D721Med (cell line): ENCODE measurements at regions not wholly inside any gene's neighbourhood (a gene's known extent, or its start where the extent isn't known, plus 50 kb on each side); places are given as distances from the start of the nearest gene placed in this dataset.

ENCODE experiments used
- DNase-seq: peaks from one replicate; pipeline ENCODE4 v3.0.0; 2011; ENCODE audit warnings: low spot score; ENCODE audit not compliant: insufficient read length
- FAIRE-seq: peaks from 2 replicates; lab custom pipeline; 2011; peaks lifted over from hg19 to GRCh38; lab: Jason Lieb, UNC
- CTCF ChIP-seq: IDR thresholded peaks from 2 replicates; pipeline ENCODE4 v1.5.1; 2012; ENCODE audit warnings: mild to moderate bottlenecking, control low read depth; ENCODE audit not compliant: insufficient read depth; ENCODE audit errors: missing control alignments

- DNase-seq: no peak
- TF ChIP-seq CTCF: no peak
- FAIRE-seq: no peak
Observed at GRCh38 chr13:107834281-107834680, 381.1 kb downstream of the LIG4 start.

GRCh38 chr13:107832500-107833100 lies 382.7 kb downstream of the LIG4 start:
- no peak for TF ChIP-seq CTCF
- DNase-seq (no peak), FAIRE-seq (no peak)

- DNase-seq (no peak), FAIRE-seq (no peak)
- TF ChIP-seq CTCF: no peak
Observed at GRCh38 chr13:107830804-107831203, 384.5 kb downstream of the LIG4 start.

GRCh38 chr13:107827840-107828549 lies 387.3 kb downstream of the LIG4 start:
- DNase-seq (no peak), FAIRE-seq (no peak)
- no peak for TF ChIP-seq CTCF

GRCh38 chr13:107824635-107825034 lies 390.7 kb downstream of the LIG4 start:
- DNase-seq: no peak
- no peak for TF ChIP-seq CTCF
- FAIRE-seq: no peak

- FAIRE-seq: no peak
Observed at GRCh38 chr13:107822006-107822405, 393.3 kb downstream of the LIG4 start.

More at GRCh38 chr13:107822006-107822405, 393.3 kb downstream of the LIG4 start:
- TF ChIP-seq CTCF: no peak
- no peak for DNase-seq
